HL-60 (cell line): ENCODE measurements at regions not wholly inside any gene's neighbourhood (a gene's known extent, or its start where the extent isn't known, plus 50 kb on each side); places are given as distances from the start of the nearest gene placed in this dataset.

Experiments used
- DNase-seq, 2 experiments: peaks; one replicate each; pipeline ENCODE4 v3.0.0-alpha.2; 2010 to 2020; ENCODE audit warnings: low read depth in 1 of 2, low spot score in 1 of 2
- H3K27ac ChIP-seq: fragments of 250-450 bp; sonication (Bioruptor Pico); replicated peaks from 2 replicates; pipeline ENCODE4 v1.5.1; 2020; ENCODE audit warnings: mild to moderate bottlenecking, moderate library complexity
- H3K27me3 ChIP-seq: fragments of 250-450 bp; sonication (Bioruptor Pico); 2 replicates; pipeline ENCODE4 v1.5.1; 2021; ENCODE audit warnings: mild to moderate bottlenecking, moderate library complexity; ENCODE audit not compliant: insufficient read depth, poor library complexity, severe bottlenecking
- H3K4me3 ChIP-seq: replicated peaks from 2 replicates; pipeline ENCODE4 v1.5.1; 2011; ENCODE audit warnings: mild to moderate bottlenecking, control low read depth, low read length; ENCODE audit not compliant: insufficient read depth
- GABPA ChIP-seq: IDR thresholded peaks from 2 replicates; pipeline ENCODE4 v1.6.1; 2012; ENCODE audit warnings: low read depth
- POLR2AphosphoS5 ChIP-seq: IDR thresholded peaks from 2 replicates; pipeline ENCODE4 v1.6.1; 2012; ENCODE audit warnings: low read depth
- REST ChIP-seq: IDR thresholded peaks from 2 replicates; pipeline ENCODE4 v1.6.1; 2012; ENCODE audit warnings: low read depth; ENCODE audit not compliant: insufficient replicate concordance
- SPI1 ChIP-seq: IDR thresholded peaks from 2 replicates; pipeline ENCODE4 v1.6.1; 2012; ENCODE audit warnings: low read depth, mild to moderate bottlenecking, borderline replicate concordance
- TF ChIP-seq, protein P1 (sequence below): IDR thresholded peaks from one replicate; pipeline ENCODE4 v1.5.1; 2011; ENCODE audit warnings: low read length, control low read depth, inconsistent platforms; ENCODE audit not compliant: insufficient read depth

DNA sequence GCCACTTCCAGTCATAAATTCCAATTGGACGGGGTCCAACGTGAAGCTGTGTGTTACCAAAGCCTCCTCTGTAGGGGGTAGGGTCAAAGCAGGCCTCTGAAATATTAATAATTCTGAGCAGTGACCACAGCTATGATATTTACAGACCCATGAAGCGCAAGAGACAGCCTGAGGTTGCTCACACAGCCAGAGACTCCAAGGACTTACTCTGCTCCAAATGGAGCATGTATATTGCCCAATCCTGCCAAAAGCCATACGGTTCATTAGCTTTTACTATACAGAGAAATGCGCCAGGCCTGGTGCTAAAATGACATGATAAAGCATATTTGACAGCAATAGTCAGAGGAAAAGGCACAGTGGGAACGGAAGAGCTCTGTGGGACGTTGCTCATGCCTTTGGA is 151.3 kb downstream of the PAH start:
- DNase-seq, result no peak
- no peaks in the 10 kb centered on the region for H3K27me3 ChIP-seq
- H3K4me3 ChIP-seq, result no peak overlapping the region
- no peak overlapping the region for H3K27ac ChIP-seq
- no peak for TF ChIP-seq POLR2AphosphoS5
- no peak for TF ChIP-seq GABPA
- TF ChIP-seq, protein P1, sequence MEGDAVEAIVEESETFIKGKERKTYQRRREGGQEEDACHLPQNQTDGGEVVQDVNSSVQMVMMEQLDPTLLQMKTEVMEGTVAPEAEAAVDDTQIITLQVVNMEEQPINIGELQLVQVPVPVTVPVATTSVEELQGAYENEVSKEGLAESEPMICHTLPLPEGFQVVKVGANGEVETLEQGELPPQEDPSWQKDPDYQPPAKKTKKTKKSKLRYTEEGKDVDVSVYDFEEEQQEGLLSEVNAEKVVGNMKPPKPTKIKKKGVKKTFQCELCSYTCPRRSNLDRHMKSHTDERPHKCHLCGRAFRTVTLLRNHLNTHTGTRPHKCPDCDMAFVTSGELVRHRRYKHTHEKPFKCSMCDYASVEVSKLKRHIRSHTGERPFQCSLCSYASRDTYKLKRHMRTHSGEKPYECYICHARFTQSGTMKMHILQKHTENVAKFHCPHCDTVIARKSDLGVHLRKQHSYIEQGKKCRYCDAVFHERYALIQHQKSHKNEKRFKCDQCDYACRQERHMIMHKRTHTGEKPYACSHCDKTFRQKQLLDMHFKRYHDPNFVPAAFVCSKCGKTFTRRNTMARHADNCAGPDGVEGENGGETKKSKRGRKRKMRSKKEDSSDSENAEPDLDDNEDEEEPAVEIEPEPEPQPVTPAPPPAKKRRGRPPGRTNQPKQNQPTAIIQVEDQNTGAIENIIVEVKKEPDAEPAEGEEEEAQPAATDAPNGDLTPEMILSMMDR, result no peak
- no peak for TF ChIP-seq REST
- no peak for TF ChIP-seq SPI1

DNA sequence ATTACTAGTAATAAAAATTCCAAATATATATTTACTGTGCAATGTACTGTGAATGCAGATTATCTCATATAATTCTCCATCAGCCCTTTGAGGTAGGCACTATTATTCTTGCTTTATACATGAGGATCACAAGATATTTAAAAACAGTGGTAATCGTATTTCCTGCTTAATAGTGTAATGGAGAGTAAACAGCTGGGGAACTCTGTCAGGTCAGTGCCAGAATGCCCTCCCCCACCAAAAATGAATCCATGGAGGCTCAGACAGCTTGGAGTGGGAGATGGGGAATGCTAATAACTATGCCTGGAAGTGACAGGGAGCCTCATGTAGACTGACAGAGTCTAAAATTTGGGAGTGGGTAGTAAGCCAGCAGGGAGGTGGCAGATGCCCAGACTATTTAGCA is 153.6 kb downstream of the PAH start:
- no peak for DNase-seq
- no peak overlapping the region for H3K4me3 ChIP-seq
- TF ChIP-seq, protein P1, result no peak
- TF ChIP-seq GABPA (no peak), POLR2AphosphoS5 (no peak)
- no peak overlapping the region for H3K27ac ChIP-seq
- H3K27me3 ChIP-seq, result no peaks in the 10 kb centered on the region

DNA sequence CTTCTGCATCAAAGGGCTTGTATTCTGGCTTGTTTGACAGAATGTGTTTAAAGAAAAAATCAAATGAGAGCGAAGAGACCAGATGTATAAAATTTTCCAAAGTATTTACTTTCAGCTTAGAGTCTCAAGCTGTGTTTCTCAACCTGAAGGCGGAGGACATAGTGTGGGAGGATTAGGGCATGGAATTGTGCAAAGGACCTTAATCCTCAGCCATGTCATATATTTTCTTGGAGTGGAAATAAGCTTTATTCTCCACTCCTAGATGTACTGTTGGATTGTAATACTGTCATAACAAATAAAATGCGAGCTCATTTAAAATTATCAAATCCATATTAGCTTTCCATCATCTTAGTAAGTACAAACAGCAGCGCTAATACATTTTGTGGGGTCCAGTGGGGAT is 154.0 kb downstream of the PAH start:
- no peaks in the 10 kb centered on the region for H3K27me3 ChIP-seq
- no peak for DNase-seq

More for the DNA sequence above, 154.0 kb downstream of the PAH start:
- H3K27ac ChIP-seq, result no peak overlapping the region
- TF ChIP-seq SPI1 (no peak), GABPA (no peak), REST (no peak), POLR2AphosphoS5 (no peak)
- TF ChIP-seq, protein P1, result no peak
- no peak overlapping the region for H3K4me3 ChIP-seq
